ENCODE measurements at regions not wholly inside any gene's neighbourhood (a gene's known extent, or its start where the extent isn't known, plus 50 kb on each side); places are given as distances from the start of the nearest gene placed in this dataset.

GRCh38 chr4:92091335-92091734 lies 212.4 kb upstream of the GRID2 start:
- TF ChIP-seq EZH2 (IDR thresholded peaks at IDR 0.05; ENCODE audit: low read length) (no peak), CTCF (optimal IDR thresholded peaks at IDR 0.05 in 1 of 3, IDR thresholded peaks at IDR 0.05 in 1 of 3, conservative IDR thresholded peaks at IDR 0.05 in 1 of 3; ENCODE audit: extremely low read depth in 1 of 3, insufficient read depth in 2 of 3, low read length in 3 of 3) (no peak)
- FAIRE-seq (no peak), DNase-seq (ENCODE audit: low read depth, low spot score) (no peak)
- no peaks in the 10 kb centered on the region for H3K27me3 ChIP-seq (ENCODE audit: control insufficient read depth, extremely low read depth, insufficient read depth, low read length)
- no peaks in the 10 kb centered on the region for H3K9me1 ChIP-seq (ENCODE audit: control insufficient read depth, extremely low read depth, insufficient read depth, low read length)
- no peaks in the 10 kb centered on the region for H3K36me3 ChIP-seq (ENCODE audit: control insufficient read depth in 2 of 2, extremely low read depth in 1 of 2, insufficient read depth in 2 of 2, low read length in 2 of 2)
- dilution Hi-C loops (cut with MboI; ENCODE audit: extremely low pct_ligation_motif_present, low sequenced_read_pairs): no loop called here
- H3K4me1 ChIP-seq (ENCODE audit: control insufficient read depth, extremely low read depth, insufficient read depth, low read length): no peaks in the 10 kb centered on the region
- no peak overlapping the region for H3K9ac ChIP-seq (ENCODE audit: control insufficient read depth, extremely low read depth, insufficient read depth, low read length)
- no peak overlapping the region for H3K27ac ChIP-seq (ENCODE audit: control insufficient read depth, insufficient read depth, low read length)
- H2AFZ ChIP-seq (ENCODE audit: control insufficient read depth, low read length): no peak overlapping the region
- no peaks in the 10 kb centered on the region for H4K20me1 ChIP-seq (ENCODE audit: control insufficient read depth, extremely low read depth, insufficient read depth, low read length)
- H3K9me3 ChIP-seq (ENCODE audit: control insufficient read depth, low read depth, low read length): no peaks in the 10 kb centered on the region
- H3K79me2 ChIP-seq (ENCODE audit: control insufficient read depth, insufficient read depth, low read length): no peaks in the 10 kb centered on the region
- no peak overlapping the region for H3K4me2 ChIP-seq (ENCODE audit: control insufficient read depth, extremely low read depth, insufficient read depth, low read depth, low read length)
- H3K4me3 ChIP-seq (ENCODE audit: control insufficient read depth in 2 of 3, extremely low read depth in 1 of 3, insufficient read depth in 2 of 3, low read depth in 1 of 3, low read length in 3 of 3): no peak overlapping the region

GRCh38 chr4:92099861-92100260 lies 203.9 kb upstream of the GRID2 start:
- H4K20me1 ChIP-seq (ENCODE audit: control insufficient read depth, extremely low read depth, insufficient read depth, low read length): no peaks in the 10 kb centered on the region
- H2AFZ ChIP-seq (ENCODE audit: control insufficient read depth, low read length): no peak overlapping the region
- H3K4me3 ChIP-seq (ENCODE audit: control insufficient read depth in 2 of 3, extremely low read depth in 1 of 3, insufficient read depth in 2 of 3, low read depth in 1 of 3, low read length in 3 of 3): no peak overlapping the region
- H3K4me2 ChIP-seq (ENCODE audit: control insufficient read depth, extremely low read depth, insufficient read depth, low read depth, low read length): no peak overlapping the region
- H3K9me1 ChIP-seq (ENCODE audit: control insufficient read depth, extremely low read depth, insufficient read depth, low read length): no peaks in the 10 kb centered on the region
- no peak for DNase-seq (ENCODE audit: low read depth, low spot score)
- no peaks in the 10 kb centered on the region for H3K4me1 ChIP-seq (ENCODE audit: control insufficient read depth, extremely low read depth, insufficient read depth, low read length)
- H3K36me3 ChIP-seq (ENCODE audit: control insufficient read depth in 2 of 2, extremely low read depth in 1 of 2, insufficient read depth in 2 of 2, low read length in 2 of 2): no peaks in the 10 kb centered on the region
- no peak overlapping the region for H3K27ac ChIP-seq (ENCODE audit: control insufficient read depth, insufficient read depth, low read length)
- FAIRE-seq: no peak
- dilution Hi-C loops (cut with MboI; ENCODE audit: extremely low pct_ligation_motif_present, low sequenced_read_pairs): no loop called here
- no peaks in the 10 kb centered on the region for H3K79me2 ChIP-seq (ENCODE audit: control insufficient read depth, insufficient read depth, low read length)
- TF ChIP-seq CTCF (optimal IDR thresholded peaks at IDR 0.05 in 1 of 3, IDR thresholded peaks at IDR 0.05 in 1 of 3, conservative IDR thresholded peaks at IDR 0.05 in 1 of 3; ENCODE audit: extremely low read depth in 1 of 3, insufficient read depth in 2 of 3, low read length in 3 of 3) (no peak), EZH2 (IDR thresholded peaks at IDR 0.05; ENCODE audit: low read length) (no peak)
- H3K27me3 ChIP-seq (ENCODE audit: control insufficient read depth, extremely low read depth, insufficient read depth, low read length): no peaks in the 10 kb centered on the region
- H3K9me3 ChIP-seq (ENCODE audit: control insufficient read depth, low read depth, low read length): no peaks in the 10 kb centered on the region
- no peak overlapping the region for H3K9ac ChIP-seq (ENCODE audit: control insufficient read depth, extremely low read depth, insufficient read depth, low read length)
